HL-60 (cell line): ENCODE measurements at regions not wholly inside any gene's neighbourhood (a gene's known extent, or its start where the extent isn't known, plus 50 kb on each side); places are given as distances from the start of the nearest gene placed in this dataset.

Experiments used
- POLR2AphosphoS5 ChIP-seq: IDR thresholded peaks from 2 replicates; pipeline ENCODE4 v1.6.1; 2012; ENCODE audit warnings: low read depth
- TF ChIP-seq, protein P1 (sequence below): IDR thresholded peaks from one replicate; pipeline ENCODE4 v1.5.1; 2011; ENCODE audit warnings: low read length, control low read depth, inconsistent platforms; ENCODE audit not compliant: insufficient read depth
- TF ChIP-seq, protein P2 (sequence below): IDR thresholded peaks from 2 replicates; pipeline ENCODE4 v1.6.1; 2012; ENCODE audit warnings: low read depth; ENCODE audit not compliant: insufficient replicate concordance

GRCh38 chr5:142421228-142421617 is 96.4 kb upstream of the SPRY4 start:
- TF ChIP-seq POLR2AphosphoS5, result no peak
- TF ChIP-seq, protein P1, sequence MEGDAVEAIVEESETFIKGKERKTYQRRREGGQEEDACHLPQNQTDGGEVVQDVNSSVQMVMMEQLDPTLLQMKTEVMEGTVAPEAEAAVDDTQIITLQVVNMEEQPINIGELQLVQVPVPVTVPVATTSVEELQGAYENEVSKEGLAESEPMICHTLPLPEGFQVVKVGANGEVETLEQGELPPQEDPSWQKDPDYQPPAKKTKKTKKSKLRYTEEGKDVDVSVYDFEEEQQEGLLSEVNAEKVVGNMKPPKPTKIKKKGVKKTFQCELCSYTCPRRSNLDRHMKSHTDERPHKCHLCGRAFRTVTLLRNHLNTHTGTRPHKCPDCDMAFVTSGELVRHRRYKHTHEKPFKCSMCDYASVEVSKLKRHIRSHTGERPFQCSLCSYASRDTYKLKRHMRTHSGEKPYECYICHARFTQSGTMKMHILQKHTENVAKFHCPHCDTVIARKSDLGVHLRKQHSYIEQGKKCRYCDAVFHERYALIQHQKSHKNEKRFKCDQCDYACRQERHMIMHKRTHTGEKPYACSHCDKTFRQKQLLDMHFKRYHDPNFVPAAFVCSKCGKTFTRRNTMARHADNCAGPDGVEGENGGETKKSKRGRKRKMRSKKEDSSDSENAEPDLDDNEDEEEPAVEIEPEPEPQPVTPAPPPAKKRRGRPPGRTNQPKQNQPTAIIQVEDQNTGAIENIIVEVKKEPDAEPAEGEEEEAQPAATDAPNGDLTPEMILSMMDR, result no peak
- TF ChIP-seq, protein P2, sequence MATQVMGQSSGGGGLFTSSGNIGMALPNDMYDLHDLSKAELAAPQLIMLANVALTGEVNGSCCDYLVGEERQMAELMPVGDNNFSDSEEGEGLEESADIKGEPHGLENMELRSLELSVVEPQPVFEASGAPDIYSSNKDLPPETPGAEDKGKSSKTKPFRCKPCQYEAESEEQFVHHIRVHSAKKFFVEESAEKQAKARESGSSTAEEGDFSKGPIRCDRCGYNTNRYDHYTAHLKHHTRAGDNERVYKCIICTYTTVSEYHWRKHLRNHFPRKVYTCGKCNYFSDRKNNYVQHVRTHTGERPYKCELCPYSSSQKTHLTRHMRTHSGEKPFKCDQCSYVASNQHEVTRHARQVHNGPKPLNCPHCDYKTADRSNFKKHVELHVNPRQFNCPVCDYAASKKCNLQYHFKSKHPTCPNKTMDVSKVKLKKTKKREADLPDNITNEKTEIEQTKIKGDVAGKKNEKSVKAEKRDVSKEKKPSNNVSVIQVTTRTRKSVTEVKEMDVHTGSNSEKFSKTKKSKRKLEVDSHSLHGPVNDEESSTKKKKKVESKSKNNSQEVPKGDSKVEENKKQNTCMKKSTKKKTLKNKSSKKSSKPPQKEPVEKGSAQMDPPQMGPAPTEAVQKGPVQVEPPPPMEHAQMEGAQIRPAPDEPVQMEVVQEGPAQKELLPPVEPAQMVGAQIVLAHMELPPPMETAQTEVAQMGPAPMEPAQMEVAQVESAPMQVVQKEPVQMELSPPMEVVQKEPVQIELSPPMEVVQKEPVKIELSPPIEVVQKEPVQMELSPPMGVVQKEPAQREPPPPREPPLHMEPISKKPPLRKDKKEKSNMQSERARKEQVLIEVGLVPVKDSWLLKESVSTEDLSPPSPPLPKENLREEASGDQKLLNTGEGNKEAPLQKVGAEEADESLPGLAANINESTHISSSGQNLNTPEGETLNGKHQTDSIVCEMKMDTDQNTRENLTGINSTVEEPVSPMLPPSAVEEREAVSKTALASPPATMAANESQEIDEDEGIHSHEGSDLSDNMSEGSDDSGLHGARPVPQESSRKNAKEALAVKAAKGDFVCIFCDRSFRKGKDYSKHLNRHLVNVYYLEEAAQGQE, result no peak
